ENCODE measurements at regions not wholly inside any gene's neighbourhood (a gene's known extent, or its start where the extent isn't known, plus 50 kb on each side); places are given as distances from the start of the nearest gene placed in this dataset.

DNA sequence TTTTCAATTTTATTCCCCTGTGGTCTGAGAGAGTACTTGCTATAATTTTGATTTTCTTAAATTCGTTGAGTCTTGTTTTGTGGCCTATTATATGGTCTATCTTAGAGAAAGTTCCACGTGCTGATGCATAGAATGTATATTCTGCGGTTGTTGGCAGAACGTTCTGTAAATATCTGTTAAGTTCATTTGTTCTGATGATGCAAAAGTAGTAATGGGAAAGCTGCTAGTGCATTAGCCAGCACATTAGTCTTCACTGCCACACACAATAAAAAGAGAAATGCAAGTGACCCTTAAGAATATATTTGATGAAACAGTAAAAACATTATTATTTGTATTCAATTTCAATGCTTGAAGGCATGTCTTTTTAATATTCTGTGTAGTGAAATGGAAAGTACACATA lies 84.8 kb downstream of the GTPBP8 start:
- peaks cover 7 to 8% of the 10 kb centered on the region in 2 donors for H3K4me1 ChIP-seq (replicated peaks in 1 of 2)
- no peak overlapping the region for H3K4me3 ChIP-seq
- in situ Hi-C loops (cut with MboI; ENCODE audit: low pct_unique_long_range_greater_than_20kb in 2 of 9, low sequenced_read_pairs in 9 of 9, unreplicated experiment in 9 of 9) = no loop called here
- ATAC-seq (replicated peaks in 6 of 8) = no peak
- 51 to 100% (median 73%) methylated on average over 1 to 4 of the region's 4 CpGs; no CpG with 5 or more reads in 1 of the 10 experiments for WGBS, 10 experiments
- H3K27ac ChIP-seq = no peak overlapping the region

DNA sequence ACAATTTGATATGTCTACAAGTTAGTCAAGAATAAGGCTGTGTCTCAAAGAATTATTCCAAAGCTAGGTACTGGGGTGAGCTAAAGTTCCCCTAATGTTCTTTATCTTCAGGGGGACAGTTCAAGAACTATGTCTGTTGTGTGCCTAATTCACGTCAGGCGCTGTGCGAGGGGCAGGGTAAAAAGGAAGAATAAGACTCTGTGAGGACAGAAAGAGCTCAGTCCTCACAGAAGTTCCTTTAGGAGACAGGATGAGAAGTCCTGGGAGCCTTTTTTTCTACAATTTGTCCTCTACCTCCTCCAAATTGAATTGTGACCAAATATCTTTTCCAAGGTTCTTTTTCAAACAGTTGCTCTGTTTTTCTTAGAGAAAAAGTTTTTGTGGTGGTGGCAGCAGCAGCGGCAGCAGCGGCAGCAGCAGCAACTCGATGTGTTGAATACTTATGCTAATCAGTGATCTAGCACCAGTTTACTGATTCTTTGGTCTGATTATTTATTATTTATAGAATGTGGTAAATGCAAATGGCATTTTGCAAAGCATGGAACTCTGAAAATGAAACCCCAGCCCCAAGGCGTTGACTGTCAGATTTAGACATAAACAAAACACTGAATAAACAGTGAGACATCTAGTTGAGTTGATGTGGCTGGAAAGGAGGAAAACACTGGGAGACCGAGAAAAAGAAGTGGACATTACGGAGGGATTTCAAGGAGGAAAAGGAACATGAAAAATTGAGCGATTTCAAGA lies 88.6 kb downstream of the GTPBP8 start:
- Histone ChIP-seq H3K4me1 (replicated peaks in 1 of 2) (peaks cover 7 to 8% of the 10 kb centered on the region in 2 donors), H3K4me3 (peak overlapping the region in 2 of 5 donors; percentile 7 to 8), H3K27ac (peak overlapping the region in 1 of 2 donors; percentile 24)
- in situ Hi-C loops (cut with MboI; ENCODE audit: low pct_unique_long_range_greater_than_20kb in 2 of 9, low sequenced_read_pairs in 9 of 9, unreplicated experiment in 9 of 9) = no loop called here
- 4 to 31% (median 17%) methylated on average over 4 to 10 of the region's 10 CpGs for WGBS, 10 experiments
- peak in 3 of 8 experiments; percentile 96 to 98 (median 97) for ATAC-seq (replicated peaks in 6 of 8)

DNA sequence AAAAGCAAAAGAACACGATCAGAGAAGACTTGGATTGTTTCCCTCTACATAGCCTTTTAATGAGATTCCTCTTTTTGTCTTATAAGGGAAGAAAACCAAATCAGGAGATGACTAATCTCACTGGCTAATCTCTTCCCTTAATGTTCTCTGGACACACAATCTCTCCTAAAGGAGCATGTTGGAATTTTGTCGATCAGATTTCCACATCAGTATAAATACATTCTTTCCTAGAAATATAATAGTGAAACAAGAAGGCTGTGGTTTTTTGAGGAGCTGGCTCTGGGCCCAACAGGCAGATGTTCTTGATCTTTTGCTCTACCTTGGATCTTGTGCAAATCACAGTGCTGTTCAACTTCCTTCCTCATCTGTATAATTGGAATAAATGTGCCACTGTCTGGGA lies 94.0 kb downstream of the GTPBP8 start:
- H3K4me1 ChIP-seq (replicated peaks in 1 of 2) = peaks cover 21 to 33% of the 10 kb centered on the region in 2 donors
- no peak overlapping the region for H3K27ac ChIP-seq
- peak in 2 of 8 experiments; percentile 10 to 36 for ATAC-seq (replicated peaks in 6 of 8)
- in situ Hi-C loops (cut with MboI; ENCODE audit: low pct_unique_long_range_greater_than_20kb in 2 of 9, low sequenced_read_pairs in 9 of 9, unreplicated experiment in 9 of 9) = no loop called here
- no peak overlapping the region for H3K4me3 ChIP-seq
- 0 to 94% (median 59%) methylated on average over 1 to 2 of the region's 2 CpGs for WGBS, 10 experiments

DNA sequence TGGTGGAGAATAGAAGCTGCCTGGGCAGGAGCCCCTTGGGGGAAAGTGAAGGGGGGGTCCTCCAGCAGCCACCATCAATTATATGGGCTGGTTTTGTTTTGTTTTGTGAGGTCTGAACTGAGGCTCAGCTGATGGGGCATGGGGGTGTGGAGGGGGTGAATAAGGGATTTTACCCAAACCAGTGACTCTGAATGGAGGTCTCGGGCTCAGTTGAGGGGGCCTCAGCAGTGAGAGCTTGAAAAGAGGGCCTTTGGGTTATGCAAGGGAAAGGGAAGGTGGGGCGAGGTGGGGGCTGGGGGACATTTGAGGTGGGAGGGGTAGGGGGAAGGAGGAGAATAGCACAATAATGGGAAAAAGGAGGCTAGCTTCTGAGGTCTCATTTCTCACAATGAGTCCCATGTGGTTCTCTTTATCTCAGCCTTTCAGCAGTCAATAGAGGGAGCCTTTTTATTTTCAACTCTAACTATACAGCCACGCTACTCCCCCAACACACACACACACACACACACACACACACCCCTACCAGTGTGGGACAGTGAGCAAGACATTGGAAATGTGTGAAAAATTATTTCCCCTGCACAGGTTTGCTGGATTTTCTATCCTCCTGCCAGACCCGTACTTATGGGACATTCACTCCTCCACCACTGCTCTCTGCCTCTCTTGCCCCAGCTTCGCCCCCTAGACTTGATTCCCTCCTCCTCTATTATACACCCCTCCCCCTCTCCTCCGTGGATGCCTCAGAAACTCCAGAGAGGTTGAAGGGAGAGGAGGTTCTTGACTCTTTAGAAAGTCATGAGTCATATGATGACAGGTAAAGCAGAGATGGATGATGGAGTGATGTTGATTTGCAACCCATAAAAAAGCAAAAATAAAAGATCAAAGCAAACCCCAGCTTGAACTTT lies 96.0 kb downstream of the GTPBP8 start:
- H3K27ac ChIP-seq = peak overlapping the region in 1 of 2 donors; percentile 62
- peaks cover 19 to 31% of the 10 kb centered on the region in 2 donors for H3K4me1 ChIP-seq (replicated peaks in 1 of 2)
- ATAC-seq (replicated peaks in 6 of 8) = peak in 7 of 8 experiments; percentile 37 to 85 (median 82)
- no peak overlapping the region for H3K4me3 ChIP-seq
- WGBS, 10 experiments = 7 to 29% (median 20%) methylated on average over 1 to 3 of the region's 6 CpGs; no CpG with 5 or more reads in 7 of the 10 experiments
- in situ Hi-C loops (cut with MboI; ENCODE audit: low pct_unique_long_range_greater_than_20kb in 2 of 9, low sequenced_read_pairs in 9 of 9, unreplicated experiment in 9 of 9) = no loop called here

DNA sequence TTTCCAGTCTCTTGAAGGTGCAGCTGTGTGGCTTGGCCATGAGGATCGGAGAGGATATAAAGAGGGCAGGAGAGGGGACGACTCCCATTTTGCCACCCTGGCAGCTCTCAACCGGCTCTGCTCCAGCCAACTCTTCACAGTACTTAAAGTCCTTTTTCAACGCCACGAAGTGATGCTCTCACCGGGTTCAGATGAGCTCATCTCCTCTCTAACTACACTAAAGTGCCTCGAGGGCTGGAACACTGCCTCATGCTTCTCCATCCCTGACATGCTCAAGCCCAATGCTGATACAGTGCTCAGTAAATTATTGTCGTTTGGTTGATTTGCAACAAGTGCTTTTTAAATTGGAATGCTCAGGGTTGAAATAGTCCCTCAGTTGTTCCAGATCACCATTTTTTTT lies 97.8 kb downstream of the GTPBP8 start:
- H3K27ac ChIP-seq = no peak overlapping the region
- in situ Hi-C loops (cut with MboI; ENCODE audit: low pct_unique_long_range_greater_than_20kb in 2 of 9, low sequenced_read_pairs in 9 of 9, unreplicated experiment in 9 of 9) = no loop called here
- H3K4me3 ChIP-seq = no peak overlapping the region
- WGBS, 10 experiments = 72 to 100% (median 89%) methylated on average over 1 to 7 of the region's 8 CpGs; no CpG with 5 or more reads in 1 of the 10 experiments
- H3K4me1 ChIP-seq (replicated peaks in 1 of 2) = peaks cover 19 to 31% of the 10 kb centered on the region in 2 donors
- peak in 2 of 8 experiments; percentile 37 to 74 for ATAC-seq (replicated peaks in 6 of 8)

DNA sequence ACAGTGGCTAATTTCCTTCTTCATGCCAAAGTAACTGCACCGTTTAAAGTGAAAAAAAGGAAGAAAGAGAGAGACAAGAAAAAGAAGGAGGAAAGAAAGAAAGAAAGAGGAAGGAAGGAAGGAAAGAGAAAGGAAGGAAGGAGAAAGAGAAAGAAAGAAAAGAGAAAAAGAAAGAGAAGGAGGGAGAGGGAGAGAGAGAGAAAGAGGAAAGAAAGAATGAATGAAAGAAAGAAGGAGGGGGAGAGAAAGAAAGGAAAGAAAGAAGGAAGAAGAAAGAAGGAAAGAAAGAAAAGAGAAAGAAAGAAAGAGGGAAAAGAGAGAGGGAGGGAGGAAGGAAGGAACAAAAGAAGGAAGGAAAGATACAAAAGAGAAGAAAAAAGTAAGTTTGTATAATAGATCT lies 100.6 kb downstream of the GTPBP8 start:
- 45 to 100% (median 83%) methylated on average over 1 of the region's 1 CpG; no CpG with 5 or more reads in 2 of the 10 experiments for WGBS, 10 experiments
- peaks cover 27 to 45% of the 10 kb centered on the region in 2 donors for H3K4me1 ChIP-seq (replicated peaks in 1 of 2)
- ATAC-seq (replicated peaks in 6 of 8) = no peak
- no peak overlapping the region for H3K27ac ChIP-seq
- H3K4me3 ChIP-seq = no peak overlapping the region
- in situ Hi-C loops (cut with MboI; ENCODE audit: low pct_unique_long_range_greater_than_20kb in 2 of 9, low sequenced_read_pairs in 9 of 9, unreplicated experiment in 9 of 9) = no loop called here

DNA sequence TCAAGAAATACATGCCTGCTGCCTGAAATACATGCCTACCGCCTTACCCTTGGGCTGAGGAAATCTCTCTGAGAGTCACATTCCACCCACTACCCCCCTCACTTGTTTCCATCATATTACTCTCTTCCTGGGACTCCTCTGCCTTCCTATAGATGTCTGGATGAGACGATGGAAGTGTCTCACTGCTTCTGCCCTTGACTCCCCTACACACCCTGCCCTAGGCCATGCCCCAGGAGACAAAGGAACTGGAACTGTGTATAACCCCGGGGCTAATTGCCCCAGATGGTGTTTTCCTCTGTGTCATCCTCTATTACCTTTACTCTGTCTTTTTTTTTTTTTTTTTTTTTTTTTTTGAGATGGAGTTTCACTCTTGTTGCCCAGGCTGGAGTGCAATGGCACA lies 102.0 kb downstream of the GTPBP8 start:
- Histone ChIP-seq H3K4me3 (no peak overlapping the region), H3K27ac (no peak overlapping the region), H3K4me1 (replicated peaks in 1 of 2) (peaks cover 14 to 32% of the 10 kb centered on the region in 2 donors)
- in situ Hi-C loops (cut with MboI; ENCODE audit: low pct_unique_long_range_greater_than_20kb in 2 of 9, low sequenced_read_pairs in 9 of 9, unreplicated experiment in 9 of 9) = no loop called here
- ATAC-seq (replicated peaks in 6 of 8) = no peak
- WGBS, 10 experiments = 20 to 90% (median 56%) methylated on average over 1 to 2 of the region's 3 CpGs; no CpG with 5 or more reads in 3 of the 10 experiments

DNA sequence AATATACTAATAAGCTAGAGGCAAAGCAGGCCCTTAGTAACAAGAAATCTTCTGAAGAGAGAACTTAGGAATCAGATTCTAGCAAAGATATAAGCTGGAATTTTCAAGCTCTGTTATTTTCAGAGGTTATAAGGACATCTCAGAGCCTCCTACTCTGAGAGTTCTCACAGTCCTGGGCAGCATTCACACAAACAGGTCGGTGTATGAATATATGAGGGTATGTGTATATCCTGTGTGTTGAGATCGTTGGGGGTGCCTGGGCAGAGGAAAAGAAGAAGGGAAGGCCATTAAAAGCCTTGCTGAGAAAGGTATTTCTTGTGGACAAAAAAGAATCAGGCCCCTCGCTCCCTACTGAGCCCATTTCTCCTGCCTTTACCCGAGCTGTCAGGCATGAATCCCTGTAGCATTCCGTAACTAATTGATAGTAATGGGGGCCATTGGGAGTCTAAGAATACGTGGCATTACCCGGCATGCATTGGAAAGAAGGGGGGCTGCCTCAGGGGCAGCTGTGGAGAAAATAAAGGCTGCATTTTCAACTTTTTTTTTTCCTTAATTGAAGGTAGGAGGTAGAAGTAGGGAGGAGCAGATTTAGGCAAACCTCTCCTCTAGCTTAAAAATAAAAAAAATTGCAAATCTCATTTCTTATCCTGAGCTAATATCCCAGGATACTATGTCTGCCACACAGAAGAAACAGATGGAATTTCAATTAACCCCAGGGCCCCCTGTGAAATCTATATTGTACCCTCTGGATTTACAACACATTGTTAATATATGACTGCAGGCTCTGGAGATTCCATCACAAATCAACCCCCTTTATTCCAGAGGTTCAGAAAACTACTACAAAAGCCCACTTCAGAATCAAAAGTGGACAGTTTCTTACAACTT lies 103.8 kb downstream of the GTPBP8 start:
- Histone ChIP-seq H3K27ac (peak overlapping the region; percentile 73 to 79), H3K4me3 (no peak overlapping the region), H3K4me1 (replicated peaks in 1 of 2) (peaks cover 13 to 23% of the 10 kb centered on the region in 2 donors)
- 2 to 100% (median 20%) methylated on average over 1 to 6 of the region's 7 CpGs; no CpG with 5 or more reads in 3 of the 10 experiments for WGBS, 10 experiments
- in situ Hi-C loops (cut with MboI; ENCODE audit: low pct_unique_long_range_greater_than_20kb in 2 of 9, low sequenced_read_pairs in 9 of 9, unreplicated experiment in 9 of 9) = no loop called here
- peak in 5 of 8 experiments; percentile 67 to 81 (median 71) for ATAC-seq (replicated peaks in 6 of 8)

DNA sequence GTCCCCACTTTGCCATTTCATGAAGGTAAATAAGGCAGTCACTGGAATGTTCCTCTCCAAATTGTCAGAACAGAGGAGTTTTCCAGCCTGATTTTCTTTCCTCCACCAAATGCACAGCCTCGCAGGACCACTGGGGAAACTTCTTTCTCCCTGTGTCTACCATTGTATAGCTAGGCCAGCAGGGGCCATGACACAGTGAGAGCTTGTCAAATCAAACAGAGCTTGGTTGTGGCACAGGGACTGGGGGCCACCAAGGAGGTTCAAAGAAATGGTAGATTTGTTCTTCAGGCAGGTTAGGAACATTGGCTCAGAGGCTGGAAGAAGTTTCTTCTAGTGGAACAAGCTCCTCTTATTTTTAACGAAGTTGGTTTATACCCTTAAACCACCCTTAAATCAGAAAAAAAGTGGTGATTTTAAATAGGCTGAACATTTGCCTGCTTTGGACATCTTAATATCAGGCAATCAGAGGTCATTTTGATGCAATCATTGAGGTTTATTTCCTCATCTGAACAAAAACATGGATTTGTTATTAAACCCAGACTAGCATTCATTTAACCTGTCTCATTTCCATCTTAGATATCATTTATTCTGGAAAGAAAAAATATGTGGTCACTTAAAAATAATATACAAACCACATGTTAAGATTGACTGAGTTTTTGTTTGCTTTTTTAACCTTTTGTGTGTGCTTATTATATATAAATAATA lies 105.6 kb downstream of the GTPBP8 start:
- H3K4me3 ChIP-seq = no peak overlapping the region
- in situ Hi-C loops (cut with MboI; ENCODE audit: low pct_unique_long_range_greater_than_20kb in 2 of 9, low sequenced_read_pairs in 9 of 9, unreplicated experiment in 9 of 9) = no loop called here
- H3K27ac ChIP-seq = no peak overlapping the region
- H3K4me1 ChIP-seq (replicated peaks in 1 of 2) = peaks cover 13 to 23% of the 10 kb centered on the region in 2 donors
- 36 to 100% (median 61%) methylated on average over 1 to 2 of the region's 2 CpGs; no CpG with 5 or more reads in 1 of the 10 experiments for WGBS, 10 experiments
- ATAC-seq (replicated peaks in 6 of 8) = no peak

DNA sequence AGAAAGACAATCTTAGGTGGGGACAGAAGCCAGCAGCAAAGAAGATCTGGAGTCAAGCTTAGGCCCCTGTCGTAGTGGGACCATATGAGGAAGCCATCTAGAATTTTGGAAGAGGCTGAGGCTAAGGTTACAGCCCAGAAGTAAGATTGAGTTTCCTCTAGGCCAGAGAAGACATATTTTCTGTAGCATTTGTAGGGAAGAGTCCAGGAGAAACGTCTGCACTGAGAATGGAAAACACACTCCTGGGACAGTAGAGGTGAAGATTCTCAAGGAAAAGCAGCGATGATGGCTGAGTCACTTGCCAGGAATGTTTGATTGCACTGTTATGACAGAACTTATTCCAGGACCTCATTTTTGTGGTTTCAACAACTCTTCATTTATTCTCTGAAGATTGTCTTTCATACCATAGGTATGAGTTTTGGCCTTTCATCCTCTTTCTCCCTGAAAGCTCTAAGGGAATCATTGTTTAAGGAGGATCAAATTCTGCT lies 107.2 kb downstream of the GTPBP8 start:
- Histone ChIP-seq H3K27ac (no peak overlapping the region), H3K4me1 (replicated peaks in 1 of 2) (peaks cover 13 to 23% of the 10 kb centered on the region in 2 donors), H3K4me3 (no peak overlapping the region)
- peak in 3 of 8 experiments; percentile 62 to 86 (median 79) for ATAC-seq (replicated peaks in 6 of 8)
- in situ Hi-C loops (cut with MboI; ENCODE audit: low pct_unique_long_range_greater_than_20kb in 2 of 9, low sequenced_read_pairs in 9 of 9, unreplicated experiment in 9 of 9) = no loop called here
- 14 to 100% (median 66%) methylated on average over 1 to 3 of the region's 3 CpGs for WGBS, 10 experiments

DNA sequence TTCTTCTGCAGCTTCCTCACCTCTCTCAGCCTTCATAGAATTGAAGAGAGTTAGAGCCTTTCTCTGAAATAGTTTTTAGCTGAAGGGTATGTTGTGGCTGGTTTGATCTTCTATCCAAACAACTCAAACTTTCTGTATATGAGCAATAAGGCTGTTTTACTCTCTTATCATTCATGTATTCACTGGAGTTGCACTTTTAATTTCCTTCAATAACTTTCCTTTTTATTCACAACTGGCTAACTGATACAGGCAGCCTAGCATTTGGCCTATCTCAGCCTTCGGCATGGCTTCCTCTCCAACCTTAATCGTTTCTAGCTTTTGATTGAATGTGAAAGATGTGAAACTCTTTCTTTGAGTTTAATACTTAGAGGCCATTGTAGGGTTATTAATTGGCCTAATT lies 109.3 kb downstream of the GTPBP8 start:
- H3K27ac ChIP-seq = no peak overlapping the region
- WGBS, 10 experiments = 80 to 100% (median 94%) methylated on average over 1 to 2 of the region's 2 CpGs; no CpG with 5 or more reads in 1 of the 10 experiments
- no peak overlapping the region for H3K4me3 ChIP-seq
- peaks cover 8 to 21% of the 10 kb centered on the region in 2 donors for H3K4me1 ChIP-seq (replicated peaks in 1 of 2)
- in situ Hi-C loops (cut with MboI; ENCODE audit: low pct_unique_long_range_greater_than_20kb in 2 of 9, low sequenced_read_pairs in 9 of 9, unreplicated experiment in 9 of 9) = no loop called here
- no peak for ATAC-seq (replicated peaks in 6 of 8)

DNA sequence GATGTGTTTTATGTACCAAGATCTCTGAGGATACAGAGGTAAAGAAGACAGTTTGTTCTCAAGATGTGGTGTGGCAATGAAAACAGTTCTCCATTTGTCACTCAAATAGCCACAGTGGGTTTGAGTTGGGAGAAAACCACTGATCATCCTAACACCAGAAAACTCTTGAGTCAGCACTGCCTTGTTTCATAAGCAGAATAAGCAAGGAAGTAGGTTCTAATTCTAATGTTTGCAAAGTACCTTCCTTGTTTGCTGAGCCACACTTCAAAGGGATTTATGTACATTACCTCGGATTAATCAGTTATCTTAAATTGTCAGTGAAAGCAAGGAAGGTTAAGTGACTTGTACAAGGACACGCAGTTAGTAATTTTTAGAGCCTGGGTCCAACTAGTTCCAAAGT lies 107.8 kb upstream of the BOC start:
- Histone ChIP-seq H3K4me1 (replicated peaks in 1 of 2) (peaks cover 11 to 16% of the 10 kb centered on the region in 2 donors), H3K4me3 (no peak overlapping the region), H3K27ac (no peak overlapping the region)
- in situ Hi-C loops (cut with MboI; ENCODE audit: low pct_unique_long_range_greater_than_20kb in 2 of 9, low sequenced_read_pairs in 9 of 9, unreplicated experiment in 9 of 9) = no loop called here
- 39 to 100% (median 50%) methylated on average over 1 to 2 of the region's 2 CpGs; no CpG with 5 or more reads in 1 of the 10 experiments for WGBS, 10 experiments
- no peak for ATAC-seq (replicated peaks in 6 of 8)
